Mesenchymal stem cell (in vitro differentiated cells and primary cell): ENCODE measurements at regions not wholly inside any gene's neighbourhood (a gene's known extent, or its start where the extent isn't known, plus 50 kb on each side); places are given as distances from the start of the nearest gene placed in this dataset.
A peak's percentile ranks its signal among the peaks of the same experiment; 100 is the strongest.

Experiments used
- DNase-seq: peaks from one replicate; pipeline ENCODE4 v3.0.0-alpha.2; 2013
- H2AFZ ChIP-seq: one replicate; pipeline ENCODE4 v1.6.1; 2013; ENCODE audit warnings: low read depth, mild to moderate bottlenecking, control low read depth, inconsistent platforms, low read length, moderate library complexity
- H2AK5ac ChIP-seq: 2 replicates; pipeline ENCODE4 v1.6.1; 2013; ENCODE audit warnings: low read length, moderate library complexity, mild to moderate bottlenecking, inconsistent platforms; ENCODE audit not compliant: severe bottlenecking
- H2BK120ac ChIP-seq: one replicate; pipeline ENCODE4 v1.6.1; 2013; ENCODE audit warnings: low read depth, mild to moderate bottlenecking, inconsistent platforms, low read length, moderate library complexity
- H2BK12ac ChIP-seq, 2 experiments: one replicate each; pipeline ENCODE4 v1.6.1; 2013; ENCODE audit warnings: inconsistent platforms in 2 of 2, low read length in 2 of 2, mild to moderate bottlenecking in 2 of 2, moderate library complexity in 2 of 2, control low read depth in 1 of 2
- H2BK15ac ChIP-seq: one replicate; pipeline ENCODE4 v1.6.1; 2013; ENCODE audit warnings: mild to moderate bottlenecking, low read depth, inconsistent platforms; ENCODE audit not compliant: poor library complexity, severe bottlenecking
- H2BK5ac ChIP-seq: 2 replicates; pipeline ENCODE4 v1.6.1; 2013; ENCODE audit warnings: low read depth, mild to moderate bottlenecking, low read length, control low read depth, inconsistent platforms; ENCODE audit not compliant: poor library complexity, severe bottlenecking
- H3K14ac ChIP-seq, 2 experiments: one replicate each; pipeline ENCODE4 v1.6.1; 2013; ENCODE audit warnings: inconsistent platforms in 2 of 2, low read length in 2 of 2, control low read depth in 1 of 2, mild to moderate bottlenecking in 1 of 2, moderate library complexity in 1 of 2
- H3K18ac ChIP-seq, 2 experiments: one replicate each; pipeline ENCODE4 v1.6.1; 2013; ENCODE audit warnings: inconsistent platforms in 2 of 2, low read length in 2 of 2, control low read depth in 1 of 2, low read depth in 1 of 2, mild to moderate bottlenecking in 1 of 2
- H3K23ac ChIP-seq, 2 experiments: one replicate each; pipeline ENCODE4 v1.6.1; 2013; ENCODE audit warnings: inconsistent platforms in 2 of 2, low read length in 2 of 2, mild to moderate bottlenecking in 2 of 2, moderate library complexity in 2 of 2, control low read depth in 1 of 2
- H3K27ac ChIP-seq: 2 replicates; pipeline ENCODE4 v1.5.1; 2013; ENCODE audit warnings: mild to moderate bottlenecking, moderate library complexity, low read length, control low read depth, inconsistent platforms; ENCODE audit not compliant: poor library complexity, severe bottlenecking
- H3K27me3 ChIP-seq, 2 experiments: 2 replicates each; pipeline versions ENCODE4 v1.6.1 to v1.7.0; 2013; ENCODE audit warnings: low read length in 2 of 2, mild to moderate bottlenecking in 2 of 2, moderate library complexity in 2 of 2, control low read depth in 1 of 2, inconsistent platforms in 1 of 2; ENCODE audit not compliant: control insufficient read depth in 1 of 2, insufficient read depth in 1 of 2
- H3K36me3 ChIP-seq, 2 experiments: 2 replicates each; pipeline versions ENCODE4 v1.6.1 to v1.7.0; 2013; ENCODE audit warnings: low read length in 2 of 2, control low read depth in 1 of 2, inconsistent platforms in 1 of 2, low read depth in 1 of 2, mild to moderate bottlenecking in 1 of 2; ENCODE audit not compliant: insufficient read depth in 2 of 2, control insufficient read depth in 1 of 2
- H3K4ac ChIP-seq, 2 experiments: one replicate each; pipeline ENCODE4 v1.6.1; 2013; ENCODE audit warnings: inconsistent platforms in 2 of 2, low read length in 2 of 2, mild to moderate bottlenecking in 2 of 2, moderate library complexity in 2 of 2, control low read depth in 1 of 2, low read depth in 1 of 2
- H3K4me1 ChIP-seq: 2 replicates; pipeline ENCODE4 v1.6.1; 2013; ENCODE audit warnings: low read depth, low read length, control low read depth; ENCODE audit not compliant: control insufficient read depth, insufficient read depth
- H3K4me2 ChIP-seq: 2 replicates; pipeline ENCODE4 v1.6.1; 2013; ENCODE audit warnings: low read length, mild to moderate bottlenecking, inconsistent platforms; ENCODE audit not compliant: poor library complexity, severe bottlenecking
- H3K4me3 ChIP-seq, 2 experiments: 2 replicates each; pipeline versions ENCODE4 v1.5.1 to v1.7.0; 2013; ENCODE audit warnings: low read length in 2 of 2, mild to moderate bottlenecking in 2 of 2, control low read depth in 1 of 2, low read depth in 1 of 2; ENCODE audit not compliant: insufficient read depth in 1 of 2
- H3K79me1 ChIP-seq: replicated peaks from 2 replicates; pipeline ENCODE4 v1.6.1; 2013; ENCODE audit warnings: mild to moderate bottlenecking, control low read depth, low read length, inconsistent platforms; ENCODE audit not compliant: poor library complexity, severe bottlenecking
- H3K9ac ChIP-seq: 2 replicates; pipeline ENCODE4 v1.7.0; 2013; ENCODE audit warnings: mild to moderate bottlenecking, low read length, moderate library complexity
- H3K9me3 ChIP-seq: 2 replicates; pipeline ENCODE4 v1.7.0; 2013; ENCODE audit warnings: mild to moderate bottlenecking, low read length; ENCODE audit not compliant: control insufficient read depth
- H4K8ac ChIP-seq: one replicate; pipeline ENCODE4 v1.6.1; 2013; ENCODE audit warnings: inconsistent platforms, mild to moderate bottlenecking, low read length, moderate library complexity
- H4K91ac ChIP-seq: one replicate; pipeline ENCODE4 v1.6.1; 2013; ENCODE audit warnings: mild to moderate bottlenecking, low read length, inconsistent platforms
- WGBS: methylation state at CpG from one replicate; pipeline ENCODE4 v1.1.7; 2013; ENCODE audit warnings: mixed read lengths; 5-methylcytosine and 5-hydroxymethylcytosine counted together

- Histone ChIP-seq H3K9ac (no peak overlapping the region), H2BK5ac (no peak overlapping the region), H2BK12ac (no peak overlapping the region), H2BK120ac (no peak overlapping the region), H4K91ac (no peak overlapping the region), H3K79me1 (no peaks in the 10 kb centered on the region), H2AK5ac (no peak overlapping the region), H2BK15ac (no peak overlapping the region), H3K4me1 (peaks cover 6% of the 10 kb centered on the region), H3K14ac (no peak overlapping the region), H3K36me3 (no peaks in the 10 kb centered on the region), H3K18ac (no peak overlapping the region), H3K9me3 (no peaks in the 10 kb centered on the region), H3K4me2 (no peak overlapping the region), H3K4me3 (no peak overlapping the region), H3K27ac (no peak overlapping the region), H3K23ac (no peak overlapping the region), H2AFZ (no peak overlapping the region), H3K4ac (no peak overlapping the region), H4K8ac (no peak overlapping the region), H3K27me3 (no peaks in the 10 kb centered on the region)
- no peak for DNase-seq
These were observed 64.4 kb upstream of the PRICKLE2 start for GRCh38 chr3:64289622-64290021.

DNA sequence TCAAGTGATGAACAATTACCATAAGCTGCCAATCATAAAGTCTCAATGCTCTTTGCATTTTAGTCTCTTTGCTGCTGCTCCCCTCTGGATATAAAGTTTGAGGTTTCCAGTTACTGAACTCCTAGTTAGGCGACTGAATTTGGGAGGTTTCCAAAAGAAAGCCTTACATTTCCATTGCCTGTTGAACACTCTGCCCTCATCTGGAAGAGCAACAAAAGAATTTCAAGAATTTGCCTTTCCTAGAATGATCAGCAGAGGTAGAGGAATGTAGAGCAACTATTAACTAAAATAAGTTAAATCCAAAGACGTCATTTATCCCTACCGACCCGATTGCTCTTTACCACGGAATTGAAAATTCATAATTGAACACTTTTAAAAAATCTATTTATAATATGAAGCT is 53.4 kb upstream of the PRICKLE2 start:
- H2BK15ac ChIP-seq = no peak overlapping the region
- no peak overlapping the region for H3K4me2 ChIP-seq
- peaks cover 3% of the 10 kb centered on the region for H3K4me1 ChIP-seq
- H2AK5ac ChIP-seq = no peak overlapping the region
- H3K23ac ChIP-seq = no peak overlapping the region
- no peak overlapping the region for H2BK120ac ChIP-seq
- no peak overlapping the region for H4K91ac ChIP-seq
- peak overlapping the region; percentile 74 for H3K27ac ChIP-seq
- no peak overlapping the region for H4K8ac ChIP-seq
- H2BK12ac ChIP-seq = no peak overlapping the region
- H3K9me3 ChIP-seq = peaks cover 2% of the 10 kb centered on the region
- WGBS = no CpG with 5 or more reads among the region's 5 CpGs
- no peak for DNase-seq
- H3K27me3 ChIP-seq = peaks cover 0 to 9% of the 10 kb centered on the region in 2 experiments
- no peak overlapping the region for H3K4me3 ChIP-seq
- H3K79me1 ChIP-seq = no peaks in the 10 kb centered on the region
- H3K18ac ChIP-seq = no peak overlapping the region
- H3K9ac ChIP-seq = no peak overlapping the region
- H3K4ac ChIP-seq = no peak overlapping the region
- H3K14ac ChIP-seq = no peak overlapping the region
- H3K36me3 ChIP-seq = no peaks in the 10 kb centered on the region
- no peak overlapping the region for H2BK5ac ChIP-seq
- no peak overlapping the region for H2AFZ ChIP-seq

GRCh38 chr3:64276131-64276530 is 50.9 kb upstream of the PRICKLE2 start:
- Histone ChIP-seq H3K9ac (no peak overlapping the region), H2BK120ac (no peak overlapping the region), H3K14ac (no peak overlapping the region), H4K8ac (no peak overlapping the region), H3K36me3 (no peaks in the 10 kb centered on the region), H3K27ac (no peak overlapping the region), H2BK5ac (no peak overlapping the region), H3K23ac (no peak overlapping the region), H2BK15ac (no peak overlapping the region), H2AK5ac (peak overlapping the region; percentile 23), H3K4me1 (peaks cover 3% of the 10 kb centered on the region), H3K27me3 (peaks cover 0 to 9% of the 10 kb centered on the region in 2 experiments), H3K79me1 (no peaks in the 10 kb centered on the region), H2AFZ (no peak overlapping the region), H3K4me3 (no peak overlapping the region), H2BK12ac (peak overlapping the region in 1 of 2 experiments; percentile 63), H3K4ac (peak overlapping the region in 1 of 2 experiments; percentile 64), H3K18ac (no peak overlapping the region), H4K91ac (no peak overlapping the region), H3K9me3 (no peaks in the 10 kb centered on the region), H3K4me2 (no peak overlapping the region)
- 94% methylated on average over 2 of the region's 3 CpGs for WGBS
- no peak for DNase-seq
